ENCODE measurements at regions not wholly inside any gene's neighbourhood (a gene's known extent, or its start where the extent isn't known, plus 50 kb on each side); places are given as distances from the start of the nearest gene placed in this dataset.

DNA sequence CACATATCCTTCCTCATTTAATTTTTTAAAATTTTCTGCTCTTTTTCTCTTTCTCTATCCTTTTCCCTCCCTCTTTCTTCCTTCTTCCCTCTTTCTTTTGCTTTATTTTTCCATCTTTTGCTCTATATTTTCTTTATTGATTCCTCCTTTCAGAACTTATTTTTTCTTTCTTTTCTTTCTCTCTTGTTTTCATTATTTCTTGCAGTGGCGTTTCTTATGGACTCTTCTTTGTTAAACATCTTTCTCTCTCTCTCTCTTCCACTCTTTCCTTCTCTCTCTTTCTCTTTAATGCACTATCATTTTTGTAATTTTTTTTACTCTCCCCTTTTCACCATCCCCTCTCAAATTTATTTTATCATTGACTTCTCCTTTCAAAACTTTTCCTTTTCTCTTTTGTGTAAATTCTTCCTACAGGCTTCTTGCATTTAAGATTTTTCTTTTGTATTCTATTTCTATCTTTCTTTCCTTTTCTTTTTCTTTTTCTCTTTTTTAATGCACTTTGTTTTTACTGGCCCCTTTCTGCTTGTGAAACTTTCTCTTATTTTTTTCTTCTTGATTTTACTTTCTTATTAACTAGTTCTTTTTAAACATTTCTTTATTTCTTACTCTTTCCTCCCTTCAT lies 97.0 kb downstream of the RBMX2 start:
- TF ChIP-seq, protein P1, sequence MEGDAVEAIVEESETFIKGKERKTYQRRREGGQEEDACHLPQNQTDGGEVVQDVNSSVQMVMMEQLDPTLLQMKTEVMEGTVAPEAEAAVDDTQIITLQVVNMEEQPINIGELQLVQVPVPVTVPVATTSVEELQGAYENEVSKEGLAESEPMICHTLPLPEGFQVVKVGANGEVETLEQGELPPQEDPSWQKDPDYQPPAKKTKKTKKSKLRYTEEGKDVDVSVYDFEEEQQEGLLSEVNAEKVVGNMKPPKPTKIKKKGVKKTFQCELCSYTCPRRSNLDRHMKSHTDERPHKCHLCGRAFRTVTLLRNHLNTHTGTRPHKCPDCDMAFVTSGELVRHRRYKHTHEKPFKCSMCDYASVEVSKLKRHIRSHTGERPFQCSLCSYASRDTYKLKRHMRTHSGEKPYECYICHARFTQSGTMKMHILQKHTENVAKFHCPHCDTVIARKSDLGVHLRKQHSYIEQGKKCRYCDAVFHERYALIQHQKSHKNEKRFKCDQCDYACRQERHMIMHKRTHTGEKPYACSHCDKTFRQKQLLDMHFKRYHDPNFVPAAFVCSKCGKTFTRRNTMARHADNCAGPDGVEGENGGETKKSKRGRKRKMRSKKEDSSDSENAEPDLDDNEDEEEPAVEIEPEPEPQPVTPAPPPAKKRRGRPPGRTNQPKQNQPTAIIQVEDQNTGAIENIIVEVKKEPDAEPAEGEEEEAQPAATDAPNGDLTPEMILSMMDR (IDR thresholded peaks at IDR 0.05 in 8 of 11, conservative IDR thresholded peaks at IDR 0.05 in 3 of 11): no peak
- no peak for TF ChIP-seq POLR2A (IDR thresholded peaks at IDR 0.05)

Data from spleen (tissue), 7 donors.